Endothelial cell (in vitro differentiated cells): ENCODE measurements at regions not wholly inside any gene's neighbourhood (a gene's known extent, or its start where the extent isn't known, plus 50 kb on each side); places are given as distances from the start of the nearest gene placed in this dataset.

Experiments
- DNase-seq: peaks from one replicate; pipeline ENCODE4 v3.0.0; 2021; ENCODE audit warnings: low spot score
- H3K27ac Mint-ChIP-seq: one replicate; pipeline ENCODE4 v1.8.0; 2021; ENCODE audit warnings: mixed read lengths, inconsistent platforms; ENCODE audit not compliant: unreplicated experiment
- H3K27me3 Mint-ChIP-seq: one replicate; pipeline ENCODE4 v1.8.0; 2021; ENCODE audit warnings: mild to moderate bottlenecking, moderate library complexity, mixed read lengths, inconsistent platforms; ENCODE audit not compliant: unreplicated experiment
- H3K36me3 Mint-ChIP-seq: one replicate; pipeline ENCODE4 v1.8.0; 2021; ENCODE audit warnings: mild to moderate bottlenecking, low read depth, mixed read lengths, inconsistent platforms; ENCODE audit not compliant: unreplicated experiment
- H3K4me1 Mint-ChIP-seq: one replicate; pipeline ENCODE4 v1.8.0; 2021; ENCODE audit warnings: mild to moderate bottlenecking, mixed read lengths, inconsistent platforms; ENCODE audit not compliant: unreplicated experiment
- H3K4me3 Mint-ChIP-seq: one replicate; pipeline ENCODE4 v1.8.0; 2021; ENCODE audit warnings: mild to moderate bottlenecking, mixed read lengths, inconsistent platforms; ENCODE audit not compliant: unreplicated experiment
- H3K9me3 Mint-ChIP-seq: one replicate; pipeline ENCODE4 v1.8.0; 2021; ENCODE audit warnings: mixed read lengths, inconsistent platforms; ENCODE audit not compliant: unreplicated experiment
- CTCF ChIP-seq: fragments of 200-600 bp; sonication (generic); IDR thresholded peaks from one replicate; pipeline ENCODE4 v1.5.0; 2021; ENCODE audit warnings: antibody characterized with exemption; ENCODE audit not compliant: unreplicated experiment

GRCh38 chr2:117737846-117738245 is 76.6 kb upstream of the DDX18 start:
- no peak for TF ChIP-seq CTCF
- Mint-ChIP-seq H3K27me3 (no peaks in the 10 kb centered on the region), H3K36me3 (no peaks in the 10 kb centered on the region), H3K9me3 (no peaks in the 10 kb centered on the region), H3K4me1 (no peaks in the 10 kb centered on the region), H3K27ac (no peak overlapping the region), H3K4me3 (no peak overlapping the region)
- DNase-seq: no peak

- no peak for DNase-seq
- TF ChIP-seq CTCF: no peak
- Mint-ChIP-seq H3K36me3 (no peaks in the 10 kb centered on the region), H3K4me1 (no peaks in the 10 kb centered on the region), H3K27me3 (no peaks in the 10 kb centered on the region), H3K27ac (no peak overlapping the region), H3K9me3 (no peaks in the 10 kb centered on the region), H3K4me3 (no peak overlapping the region)
These were observed 75.3 kb upstream of the DDX18 start for GRCh38 chr2:117738991-117739839.

DNA sequence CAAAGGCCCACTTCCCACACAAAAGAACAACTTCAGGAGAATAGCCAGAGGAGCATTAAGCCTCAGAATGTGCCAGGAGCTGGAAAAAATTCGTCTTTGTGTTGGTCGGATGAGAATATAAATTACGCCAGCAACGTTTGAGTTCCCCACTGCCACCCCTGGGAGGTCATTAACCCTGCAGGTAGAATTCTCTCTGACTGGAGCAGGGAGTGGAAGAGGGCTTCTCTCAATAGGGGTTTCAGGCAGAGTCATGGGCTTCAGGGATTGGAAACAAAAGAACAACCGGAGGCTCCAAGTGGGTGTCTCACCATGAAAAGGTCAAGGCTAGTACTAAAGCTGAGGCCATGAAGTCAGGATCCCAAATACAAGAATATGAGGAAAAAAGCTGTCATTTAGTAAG is 69.0 kb upstream of the DDX18 start:
- Mint-ChIP-seq H3K9me3 (no peaks in the 10 kb centered on the region), H3K4me3 (no peak overlapping the region), H3K4me1 (peaks cover 11% of the 10 kb centered on the region), H3K27ac (no peak overlapping the region), H3K36me3 (no peaks in the 10 kb centered on the region), H3K27me3 (no peaks in the 10 kb centered on the region)
- DNase-seq: no peak
- TF ChIP-seq CTCF: no peak

DNA sequence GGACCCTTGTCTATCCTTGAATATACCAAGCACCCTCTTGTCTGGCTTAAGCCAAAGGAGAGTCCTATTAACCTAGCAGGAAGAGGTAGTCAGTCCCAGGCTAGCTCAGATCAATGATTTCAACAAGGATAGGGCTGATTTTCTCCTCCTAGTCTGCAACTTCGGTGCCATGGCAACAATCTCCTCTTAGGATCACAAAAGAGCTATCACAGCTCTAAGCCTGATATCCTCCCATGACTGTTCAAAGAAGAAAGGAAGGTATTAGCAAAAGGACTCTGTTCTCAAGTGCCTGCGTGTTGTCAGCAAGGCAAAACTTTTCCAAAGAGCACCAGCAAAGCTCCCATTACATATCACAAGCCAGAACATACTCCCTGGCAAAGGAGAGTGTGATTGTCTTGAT is 58.7 kb upstream of the DDX18 start:
- Mint-ChIP-seq H3K4me3 (no peak overlapping the region), H3K27ac (no peak overlapping the region), H3K9me3 (no peaks in the 10 kb centered on the region), H3K27me3 (peaks cover 4% of the 10 kb centered on the region), H3K36me3 (no peaks in the 10 kb centered on the region), H3K4me1 (no peaks in the 10 kb centered on the region)
- no peak for TF ChIP-seq CTCF
- DNase-seq: no peak

DNA sequence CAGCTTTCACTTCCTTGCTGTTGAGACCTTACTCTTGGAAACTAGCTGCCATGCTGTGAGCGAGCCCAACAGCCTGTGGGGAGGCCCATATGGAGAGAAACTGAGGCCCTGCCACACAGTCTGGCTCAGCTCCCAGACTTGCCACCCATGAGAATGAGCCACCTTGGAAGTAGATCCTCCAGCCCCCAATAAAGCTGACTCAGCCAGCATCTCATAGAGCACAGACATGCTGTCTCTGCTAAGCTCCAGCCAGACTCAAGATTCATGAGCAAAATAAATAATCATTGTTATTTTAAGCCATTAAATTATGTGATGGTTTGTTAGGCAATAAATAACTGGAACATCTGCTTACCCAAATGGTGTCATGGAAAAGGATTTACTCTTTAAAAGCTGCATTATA is 53.6 kb upstream of the DDX18 start:
- Mint-ChIP-seq H3K4me3 (no peak overlapping the region), H3K4me1 (no peaks in the 10 kb centered on the region), H3K27me3 (no peaks in the 10 kb centered on the region), H3K27ac (no peak overlapping the region), H3K9me3 (no peaks in the 10 kb centered on the region), H3K36me3 (no peaks in the 10 kb centered on the region)
- TF ChIP-seq CTCF: no peak
- DNase-seq: no peak
